ENCODE measurements at regions not wholly inside any gene's neighbourhood (a gene's known extent, or its start where the extent isn't known, plus 50 kb on each side); places are given as distances from the start of the nearest gene placed in this dataset.
"Not testable (repeated sequence)": the region's sequence is repeated elsewhere in the genome, so short reads cannot be mapped to it uniquely, and the experiment has no call there.

DNA sequence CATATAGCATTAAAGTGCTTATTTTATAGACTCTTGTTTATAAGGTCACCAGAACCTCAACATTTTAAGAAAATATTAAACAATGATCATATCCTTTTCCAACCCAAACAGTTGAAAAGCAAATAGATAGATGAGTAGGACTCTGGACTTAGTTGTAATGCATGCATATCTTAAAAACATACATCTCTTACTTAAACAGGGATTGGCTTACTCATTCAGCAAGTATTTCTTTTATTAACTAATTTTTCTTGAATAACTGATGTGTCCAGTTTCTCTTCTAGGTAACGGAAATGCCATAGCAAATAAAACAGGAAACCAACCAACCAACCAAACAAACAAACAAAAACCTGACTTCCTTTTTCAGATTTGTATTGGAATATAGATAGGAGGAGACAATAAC lies 70.9 kb upstream of the NBPF4 start:
- TF ChIP-seq, protein P1, sequence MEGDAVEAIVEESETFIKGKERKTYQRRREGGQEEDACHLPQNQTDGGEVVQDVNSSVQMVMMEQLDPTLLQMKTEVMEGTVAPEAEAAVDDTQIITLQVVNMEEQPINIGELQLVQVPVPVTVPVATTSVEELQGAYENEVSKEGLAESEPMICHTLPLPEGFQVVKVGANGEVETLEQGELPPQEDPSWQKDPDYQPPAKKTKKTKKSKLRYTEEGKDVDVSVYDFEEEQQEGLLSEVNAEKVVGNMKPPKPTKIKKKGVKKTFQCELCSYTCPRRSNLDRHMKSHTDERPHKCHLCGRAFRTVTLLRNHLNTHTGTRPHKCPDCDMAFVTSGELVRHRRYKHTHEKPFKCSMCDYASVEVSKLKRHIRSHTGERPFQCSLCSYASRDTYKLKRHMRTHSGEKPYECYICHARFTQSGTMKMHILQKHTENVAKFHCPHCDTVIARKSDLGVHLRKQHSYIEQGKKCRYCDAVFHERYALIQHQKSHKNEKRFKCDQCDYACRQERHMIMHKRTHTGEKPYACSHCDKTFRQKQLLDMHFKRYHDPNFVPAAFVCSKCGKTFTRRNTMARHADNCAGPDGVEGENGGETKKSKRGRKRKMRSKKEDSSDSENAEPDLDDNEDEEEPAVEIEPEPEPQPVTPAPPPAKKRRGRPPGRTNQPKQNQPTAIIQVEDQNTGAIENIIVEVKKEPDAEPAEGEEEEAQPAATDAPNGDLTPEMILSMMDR (IDR thresholded peaks at IDR 0.05; ENCODE audit: insufficient read depth, missing control alignments) = no peak
- no peak for DNase-seq (ENCODE audit: insufficient read length, low spot score)
- no peak for FAIRE-seq

DNA sequence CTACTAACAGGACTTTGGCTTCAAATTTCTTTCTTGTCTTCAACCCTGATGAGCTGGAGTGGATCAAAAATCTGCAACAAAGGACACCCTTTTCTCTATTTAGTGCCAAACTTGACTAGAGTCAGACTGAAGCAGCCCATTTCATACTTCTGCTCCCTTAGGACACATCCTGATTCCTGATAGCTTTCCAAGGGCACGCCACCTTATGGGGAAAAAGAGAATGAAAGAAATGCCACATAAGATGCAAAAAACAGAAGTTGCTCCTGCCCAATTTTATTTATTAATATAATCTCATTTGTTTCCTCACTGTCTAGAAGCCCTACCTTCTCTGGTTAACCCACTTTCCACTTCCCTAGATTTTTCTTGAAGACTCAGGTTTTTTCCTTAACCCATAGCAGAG lies 72.7 kb upstream of the NBPF4 start:
- no peak for FAIRE-seq
- DNase-seq (ENCODE audit: insufficient read length, low spot score) = no peak
- TF ChIP-seq, protein P1 (IDR thresholded peaks at IDR 0.05; ENCODE audit: insufficient read depth, missing control alignments) = peak; percentile 17

DNA sequence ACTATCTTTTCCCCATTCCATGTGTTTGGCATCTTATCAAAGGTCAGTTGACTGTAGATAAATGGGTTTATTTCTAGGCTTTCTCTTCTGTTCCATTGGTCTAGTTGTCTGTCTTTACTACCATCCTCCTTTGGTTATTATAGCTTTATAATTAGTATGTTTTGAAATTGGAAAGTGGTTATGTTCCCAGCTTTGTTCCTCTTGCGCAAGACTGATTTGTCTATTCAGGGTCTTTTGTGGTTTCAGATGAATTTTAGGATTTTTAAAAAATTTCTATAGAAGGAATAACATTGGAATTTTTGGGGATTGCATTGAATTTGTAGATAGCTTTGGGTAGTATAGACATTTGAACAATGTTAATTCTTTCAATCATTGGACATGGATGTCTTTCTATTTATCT lies 77.0 kb upstream of the NBPF4 start:
- TF ChIP-seq, protein P1 (IDR thresholded peaks at IDR 0.05; ENCODE audit: insufficient read depth, missing control alignments) = no peak
- FAIRE-seq = no peak
- no peak for DNase-seq (ENCODE audit: insufficient read length, low spot score)

DNA sequence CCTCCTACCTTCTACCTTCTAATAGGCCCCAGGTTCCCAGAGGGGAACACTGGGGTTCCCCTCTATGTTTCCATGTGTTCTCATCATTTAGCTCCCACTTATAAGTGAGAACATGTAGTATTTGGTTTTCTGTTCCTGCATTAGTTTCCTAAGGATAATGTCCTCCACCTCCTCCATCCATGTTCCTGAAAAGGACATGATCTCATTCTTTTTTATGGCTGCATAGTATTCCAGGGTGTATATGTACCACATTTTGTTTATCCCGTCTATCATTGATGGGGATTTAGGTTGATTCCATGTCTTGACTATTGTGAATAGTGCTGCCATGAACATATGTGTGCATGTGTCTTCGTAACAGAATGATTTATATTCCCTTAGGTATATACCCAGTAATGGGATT lies 81.5 kb upstream of the NBPF4 start:
- not testable (repeated sequence) for FAIRE-seq; DNase-seq (ENCODE audit: insufficient read length, low spot score)

DNA sequence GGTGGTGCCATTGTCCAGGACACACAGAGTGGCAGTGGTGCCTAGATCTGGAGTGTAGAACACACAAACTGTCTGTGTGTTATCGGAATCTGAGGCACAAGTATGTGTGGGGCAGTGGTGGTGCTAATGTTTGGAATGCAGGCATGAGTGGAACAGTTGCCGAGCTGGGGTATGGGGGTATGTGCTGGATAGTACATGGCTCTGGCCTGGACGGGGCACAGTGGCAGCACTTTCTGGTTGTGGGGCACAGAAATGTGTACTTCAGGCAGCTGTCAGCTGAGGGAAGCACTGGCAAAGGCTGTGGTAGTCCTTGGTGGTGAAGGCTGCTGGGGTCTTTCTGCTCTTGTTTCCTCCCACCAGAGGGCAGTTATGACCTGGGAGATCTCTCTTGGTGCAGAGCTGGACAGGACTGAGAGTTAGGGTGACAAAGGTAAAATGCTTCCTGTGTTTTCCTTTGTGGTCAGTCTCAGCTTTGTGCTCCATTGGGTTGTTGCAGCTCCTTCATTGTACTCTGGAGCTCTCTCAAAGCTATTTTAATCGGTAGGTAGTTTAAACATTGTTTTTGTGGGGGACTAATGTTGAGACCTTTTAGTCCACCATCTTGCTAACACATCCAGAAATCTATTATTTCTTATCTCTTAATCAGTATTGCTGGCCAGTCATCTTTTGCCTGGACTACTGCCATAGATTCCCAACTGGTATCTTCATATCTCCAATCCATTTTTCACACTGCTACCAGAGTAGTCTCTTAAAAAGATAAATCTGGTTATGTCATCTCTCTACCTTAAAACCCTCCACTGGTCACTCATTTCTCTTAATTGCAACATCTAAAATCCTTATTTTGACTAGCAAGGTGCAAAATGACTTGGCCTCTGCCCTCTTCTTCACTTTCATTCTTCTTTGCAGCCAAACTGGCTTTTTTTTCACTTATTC lies 83.9 kb upstream of the NBPF4 start:
- no peak for DNase-seq (ENCODE audit: insufficient read length, low spot score)
- no peak for FAIRE-seq

DNA sequence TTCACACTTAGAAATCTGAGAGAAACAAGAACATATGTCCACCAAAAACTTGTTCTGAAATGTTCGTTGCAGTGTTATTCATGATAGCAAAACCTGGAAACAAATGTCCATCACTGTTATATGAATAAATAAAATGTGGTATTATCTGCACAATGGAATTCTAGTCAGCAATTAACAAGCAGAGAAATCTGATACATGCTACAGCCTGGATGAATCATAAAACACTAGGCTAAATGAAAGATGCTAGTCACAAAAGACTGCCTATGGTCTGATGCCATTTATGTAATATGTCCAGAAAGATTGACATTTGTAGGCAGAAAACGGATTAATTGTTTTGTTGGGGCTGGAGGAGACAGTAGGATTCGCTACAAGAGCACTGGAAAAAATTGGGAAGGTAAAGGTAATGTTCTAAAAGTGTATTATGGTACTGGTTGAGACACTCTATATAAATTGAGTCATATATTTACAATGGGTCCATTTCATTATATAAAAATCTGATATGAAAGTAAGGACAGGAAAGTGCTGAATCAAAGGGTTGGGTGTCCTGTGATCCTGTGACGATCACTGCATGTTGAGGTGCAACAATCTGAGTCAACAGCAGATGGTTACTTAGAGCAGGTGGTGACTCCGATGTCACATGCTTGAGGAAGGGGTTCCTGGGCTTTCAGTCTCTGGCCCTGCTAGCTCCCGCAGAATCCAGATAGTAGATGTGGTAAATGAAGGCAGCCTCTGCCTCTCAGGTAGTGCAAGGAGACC lies 102.1 kb upstream of the NBPF4 start:
- TF ChIP-seq, protein P1 (IDR thresholded peaks at IDR 0.05; ENCODE audit: insufficient read depth, missing control alignments) = no peak
- DNase-seq (ENCODE audit: insufficient read length, low spot score) (no peak), FAIRE-seq (no peak)

More for the DNA sequence above, 83.9 kb upstream of the NBPF4 start:
- TF ChIP-seq, protein P1 (IDR thresholded peaks at IDR 0.05; ENCODE audit: insufficient read depth, missing control alignments) = peak; percentile 6

DNA sequence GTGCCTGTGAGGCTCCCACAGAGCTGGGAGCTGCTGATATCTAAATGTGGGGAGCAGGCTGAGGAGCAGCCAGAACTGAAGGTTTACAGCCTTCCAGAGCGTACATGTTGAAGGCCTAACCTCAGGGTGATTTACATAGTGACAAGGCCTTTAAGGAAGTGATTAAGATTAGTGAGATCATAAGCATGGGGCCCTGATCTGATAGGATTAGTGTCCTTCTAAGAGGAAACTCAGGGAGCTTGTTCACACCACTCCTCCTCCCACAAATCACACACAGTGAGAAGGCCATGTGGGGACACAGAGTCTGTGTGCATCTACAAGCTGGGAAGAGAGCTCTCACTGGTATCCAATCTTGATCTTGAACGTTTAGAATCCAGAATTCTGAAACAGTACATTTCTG lies 92.3 kb upstream of the NBPF6 start:
- TF ChIP-seq, protein P1 (IDR thresholded peaks at IDR 0.05; ENCODE audit: insufficient read depth, missing control alignments) = no peak
- FAIRE-seq (no peak), DNase-seq (ENCODE audit: insufficient read length, low spot score) (no peak)

DNA sequence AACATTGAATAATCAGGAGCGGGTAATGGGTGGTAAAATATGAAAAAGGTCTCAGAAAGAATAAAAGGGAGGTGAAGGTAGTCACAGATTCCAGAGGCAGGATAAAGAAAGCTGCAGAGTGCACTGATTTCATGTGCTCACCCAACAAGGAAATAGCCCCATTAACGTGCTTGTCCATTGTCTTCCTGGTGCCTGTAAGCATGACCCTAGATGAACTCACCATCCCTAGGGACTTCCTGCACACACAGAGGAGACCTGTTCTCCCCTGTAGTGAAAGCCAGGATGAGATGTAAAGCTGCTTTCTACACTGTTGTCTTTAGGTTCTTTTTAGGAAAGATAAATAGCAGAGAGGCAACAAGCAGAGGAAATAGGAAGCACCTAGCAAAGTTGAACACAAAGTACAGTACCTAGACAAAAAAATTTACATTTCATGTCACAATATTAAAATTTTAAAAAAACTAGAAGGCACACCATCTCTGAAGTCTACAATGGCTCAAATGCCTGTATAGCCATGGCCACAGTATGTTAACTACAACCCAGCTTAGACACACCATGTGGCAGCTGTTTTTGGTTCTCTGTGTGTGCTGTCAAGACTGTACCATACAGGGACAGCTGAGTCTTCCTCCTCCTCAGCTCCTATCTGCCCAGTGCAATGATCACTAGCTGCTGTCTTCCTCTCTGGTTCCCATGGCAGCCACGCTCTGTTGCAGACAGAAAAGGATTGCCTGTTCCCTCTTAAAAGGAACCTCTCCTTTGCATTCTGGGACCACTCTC lies 69.9 kb upstream of the NBPF6 start:
- DNase-seq (ENCODE audit: insufficient read length, low spot score); FAIRE-seq: not testable (repeated sequence)
